ENCODE measurements at regions not wholly inside any gene's neighbourhood (a gene's known extent, or its start where the extent isn't known, plus 50 kb on each side); places are given as distances from the start of the nearest gene placed in this dataset.

DNA sequence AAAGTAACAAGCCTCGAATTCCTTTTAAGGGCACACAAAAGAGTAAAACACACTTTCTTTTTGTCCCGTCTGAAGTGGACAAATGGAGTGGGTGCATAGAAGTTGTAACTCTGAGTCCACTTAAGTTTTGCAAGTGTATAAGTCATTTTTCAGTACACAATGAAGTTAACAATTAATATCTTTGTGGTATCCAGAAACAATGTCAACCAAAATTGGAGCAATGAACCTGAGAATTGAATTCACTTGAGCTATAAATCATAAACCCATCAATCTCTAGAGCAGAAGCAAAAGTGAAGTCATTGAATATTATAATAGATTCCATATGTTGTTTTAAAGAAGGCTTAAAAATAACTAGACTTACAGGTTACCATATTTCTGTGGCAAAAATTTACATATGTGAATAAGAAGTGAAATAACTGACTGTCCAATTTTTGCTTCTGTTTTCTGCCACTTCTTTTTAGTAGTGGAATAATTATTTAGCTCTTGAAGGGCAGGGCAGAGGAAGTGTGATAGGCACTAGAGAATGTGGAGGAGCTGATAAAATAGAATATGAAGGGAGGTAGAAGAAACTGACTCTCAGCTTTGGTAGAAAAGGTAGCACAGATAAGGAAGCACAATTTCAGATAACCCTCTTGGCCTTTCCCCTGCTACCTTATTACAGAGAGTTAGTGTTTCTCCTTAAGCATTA is 73.9 kb upstream of the RGL1 start:
- DNase-seq (ENCODE audit: insufficient read length) = no peak
- TF ChIP-seq POLR2A (IDR thresholded peaks at IDR 0.05; ENCODE audit: low read depth, low read length) (no peak), TAF1 (IDR thresholded peaks at IDR 0.05; ENCODE audit: borderline replicate concordance, low read depth, low read length) (no peak), POLR2AphosphoS5 (IDR thresholded peaks at IDR 0.05; ENCODE audit: low read depth, low read length) (no peak)
- peak; percentile 79 for FAIRE-seq

DNA sequence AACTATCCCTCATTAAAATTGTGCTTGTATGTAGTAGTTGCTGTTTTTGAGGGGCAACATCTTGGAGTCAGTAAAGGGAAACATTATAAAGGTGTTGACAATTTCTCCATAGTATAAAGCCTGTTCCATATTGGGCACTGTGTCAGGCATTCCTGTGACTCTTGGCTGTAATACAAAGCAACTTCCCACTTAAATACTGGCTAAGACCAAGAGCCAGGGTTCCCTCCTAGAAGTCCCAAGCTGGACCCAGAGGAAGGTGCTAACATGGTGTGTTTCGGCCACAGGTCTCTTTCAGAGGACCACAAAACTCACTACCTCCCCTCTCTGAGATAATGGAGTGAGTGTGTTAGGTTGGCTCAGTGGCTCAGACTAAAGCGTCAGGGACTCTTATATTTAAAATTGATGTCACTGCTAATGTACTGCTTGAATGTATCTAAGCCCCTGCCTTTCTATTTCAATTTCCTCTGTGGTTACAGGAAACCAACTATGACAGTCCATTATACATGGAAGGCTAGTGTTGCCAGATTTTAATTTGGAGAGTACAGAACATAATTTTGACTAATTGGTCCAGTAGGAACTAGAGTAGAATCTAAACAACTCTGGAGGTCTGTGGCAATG is 74.7 kb upstream of the RGL1 start:
- TF ChIP-seq POLR2A (IDR thresholded peaks at IDR 0.05; ENCODE audit: low read depth, low read length) (no peak), POLR2AphosphoS5 (IDR thresholded peaks at IDR 0.05; ENCODE audit: low read depth, low read length) (no peak), TAF1 (IDR thresholded peaks at IDR 0.05; ENCODE audit: borderline replicate concordance, low read depth, low read length) (no peak)
- FAIRE-seq (peak; percentile 76), DNase-seq (ENCODE audit: insufficient read length) (no peak)

- no peak for DNase-seq (ENCODE audit: insufficient read length)
- FAIRE-seq = no peak
- TF ChIP-seq POLR2AphosphoS5 (IDR thresholded peaks at IDR 0.05; ENCODE audit: low read depth, low read length) = no peak
- no peak for TF ChIP-seq TAF1 (IDR thresholded peaks at IDR 0.05; ENCODE audit: borderline replicate concordance, low read depth, low read length)
Observed at GRCh38 chr1:183726825-183727224, 73.7 kb upstream of the APOBEC4 start.

GRCh38 chr1:183724350-183725042 is 71.4 kb upstream of the APOBEC4 start:
- DNase-seq (ENCODE audit: insufficient read length) = no peak
- FAIRE-seq = no peak

DNA sequence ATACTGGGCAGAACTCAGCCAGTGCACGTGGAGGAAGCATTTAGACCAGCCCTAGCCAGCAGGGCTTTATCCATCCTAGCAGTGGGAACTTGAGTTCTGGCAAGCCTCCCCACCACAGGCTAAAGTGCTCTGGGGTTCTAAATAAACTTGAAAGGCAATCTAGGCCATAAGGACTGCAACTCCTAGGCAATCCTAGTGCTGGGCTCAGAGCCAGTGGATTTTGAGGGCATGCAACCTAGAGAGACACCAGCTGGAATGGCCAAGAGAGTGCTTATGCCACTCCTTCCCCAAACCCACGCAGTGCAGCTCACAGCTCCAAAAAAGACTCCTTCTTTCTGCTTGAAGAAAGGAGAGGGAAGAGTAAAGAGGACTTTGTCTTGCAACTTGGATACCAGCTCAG is 70.5 kb upstream of the APOBEC4 start:
- FAIRE-seq = no peak

More at GRCh38 chr1:183724350-183725042, 71.4 kb upstream of the APOBEC4 start:
- TF ChIP-seq TAF1 (IDR thresholded peaks at IDR 0.05; ENCODE audit: borderline replicate concordance, low read depth, low read length) = no peak
- no peak for TF ChIP-seq POLR2AphosphoS5 (IDR thresholded peaks at IDR 0.05; ENCODE audit: low read depth, low read length)
- no peak for TF ChIP-seq POLR2A (IDR thresholded peaks at IDR 0.05; ENCODE audit: low read depth, low read length)

DNA sequence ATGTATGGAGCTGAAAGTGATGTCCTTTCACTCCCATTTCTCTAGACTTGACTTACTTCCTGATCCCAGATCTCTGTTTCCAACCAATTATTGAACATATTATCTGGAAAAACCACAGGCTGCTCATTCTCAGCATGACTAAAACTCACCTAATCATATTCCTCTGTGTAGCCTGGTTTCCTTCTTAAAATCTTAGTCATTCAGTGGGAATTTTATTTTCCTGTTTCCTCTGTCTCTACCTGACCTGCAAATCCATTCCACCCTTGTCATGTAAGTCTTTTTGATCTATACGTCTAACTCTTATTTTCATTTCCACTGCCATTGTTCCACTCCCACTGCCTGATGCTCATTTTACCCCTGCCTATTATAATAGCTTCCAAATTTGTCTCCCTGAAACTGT is 67.9 kb upstream of the APOBEC4 start:
- FAIRE-seq = no peak

More for the DNA sequence above, 70.5 kb upstream of the APOBEC4 start:
- no peak for DNase-seq (ENCODE audit: insufficient read length)
- no peak for TF ChIP-seq POLR2AphosphoS5 (IDR thresholded peaks at IDR 0.05; ENCODE audit: low read depth, low read length)
- TF ChIP-seq TAF1 (IDR thresholded peaks at IDR 0.05; ENCODE audit: borderline replicate concordance, low read depth, low read length) = no peak
- TF ChIP-seq POLR2A (IDR thresholded peaks at IDR 0.05; ENCODE audit: low read depth, low read length) = no peak

GRCh38 chr1:183720028-183720427 is 66.9 kb upstream of the APOBEC4 start:
- FAIRE-seq = no peak
- TF ChIP-seq TAF1 (IDR thresholded peaks at IDR 0.05; ENCODE audit: borderline replicate concordance, low read depth, low read length) (no peak), POLR2A (IDR thresholded peaks at IDR 0.05; ENCODE audit: low read depth, low read length) (no peak), POLR2AphosphoS5 (IDR thresholded peaks at IDR 0.05; ENCODE audit: low read depth, low read length) (no peak)
- no peak for DNase-seq (ENCODE audit: insufficient read length)

More for the DNA sequence above, 67.9 kb upstream of the APOBEC4 start:
- no peak for TF ChIP-seq TAF1 (IDR thresholded peaks at IDR 0.05; ENCODE audit: borderline replicate concordance, low read depth, low read length)
- DNase-seq (ENCODE audit: insufficient read length) = no peak

- TF ChIP-seq POLR2AphosphoS5 (IDR thresholded peaks at IDR 0.05; ENCODE audit: low read depth, low read length) (no peak), POLR2A (IDR thresholded peaks at IDR 0.05; ENCODE audit: low read depth, low read length) (no peak), TAF1 (IDR thresholded peaks at IDR 0.05; ENCODE audit: borderline replicate concordance, low read depth, low read length) (no peak)
- DNase-seq (ENCODE audit: insufficient read length) (no peak), FAIRE-seq (no peak)
Observed at GRCh38 chr1:183719289-183719688, 66.2 kb upstream of the APOBEC4 start.

DNA sequence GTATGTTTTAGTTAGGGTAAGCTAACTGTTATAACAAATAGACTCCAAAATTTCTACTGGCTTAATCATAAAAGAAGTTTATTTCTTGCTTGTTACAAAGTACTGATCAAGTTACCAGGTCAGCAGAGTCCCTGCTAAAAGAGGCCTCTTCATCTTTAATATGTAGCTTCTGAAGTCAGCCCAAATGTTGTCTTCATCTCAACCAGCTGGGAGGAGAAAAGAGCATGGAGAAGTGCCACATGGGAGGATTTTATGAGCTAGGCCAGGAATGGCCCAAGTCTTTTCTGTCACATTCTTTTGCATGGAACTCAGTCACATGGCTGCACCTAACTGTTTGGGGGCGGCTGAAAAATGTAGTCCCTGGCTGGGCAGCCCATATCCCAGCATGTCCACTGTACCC is 63.2 kb upstream of the APOBEC4 start:
- TF ChIP-seq POLR2A (IDR thresholded peaks at IDR 0.05; ENCODE audit: low read depth, low read length) = no peak
- no peak for TF ChIP-seq POLR2AphosphoS5 (IDR thresholded peaks at IDR 0.05; ENCODE audit: low read depth, low read length)
- no peak for TF ChIP-seq TAF1 (IDR thresholded peaks at IDR 0.05; ENCODE audit: borderline replicate concordance, low read depth, low read length)
- DNase-seq (ENCODE audit: insufficient read length) (no peak), FAIRE-seq (no peak)

- FAIRE-seq (no peak), DNase-seq (ENCODE audit: insufficient read length) (no peak)
- no peak for TF ChIP-seq POLR2A (IDR thresholded peaks at IDR 0.05; ENCODE audit: low read depth, low read length)
- no peak for TF ChIP-seq TAF1 (IDR thresholded peaks at IDR 0.05; ENCODE audit: borderline replicate concordance, low read depth, low read length)
- no peak for TF ChIP-seq POLR2AphosphoS5 (IDR thresholded peaks at IDR 0.05; ENCODE audit: low read depth, low read length)
Observed at GRCh38 chr1:183711741-183712361, 58.7 kb upstream of the APOBEC4 start.

DNA sequence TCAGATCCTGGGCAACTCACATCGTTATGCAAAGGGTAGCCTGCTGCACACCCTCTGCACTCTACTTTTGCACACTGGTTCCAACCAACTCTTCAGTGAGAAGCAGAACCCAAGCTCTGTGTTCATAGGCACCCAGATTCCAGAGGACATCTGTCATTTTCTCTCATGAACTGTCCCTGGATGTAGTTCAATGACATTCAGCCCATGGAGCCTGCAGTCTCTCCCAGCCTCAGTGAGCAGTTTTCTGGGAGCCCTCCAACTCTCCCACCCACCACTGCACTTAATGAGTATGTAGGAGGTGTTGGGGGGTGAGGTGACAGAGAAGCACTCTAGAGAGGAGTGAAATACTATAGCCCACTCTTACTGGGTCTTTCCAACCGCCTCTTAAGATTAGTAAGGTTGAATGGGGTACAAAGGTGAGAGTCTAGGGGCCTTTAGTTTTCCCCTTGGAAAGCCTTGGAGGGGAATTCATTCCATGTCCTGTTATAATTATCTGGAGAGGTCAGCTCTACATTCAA is 58.1 kb upstream of the APOBEC4 start:
- no peak for FAIRE-seq
- TF ChIP-seq TAF1 (IDR thresholded peaks at IDR 0.05; ENCODE audit: borderline replicate concordance, low read depth, low read length) = no peak
- TF ChIP-seq POLR2AphosphoS5 (IDR thresholded peaks at IDR 0.05; ENCODE audit: low read depth, low read length) = no peak
- TF ChIP-seq POLR2A (IDR thresholded peaks at IDR 0.05; ENCODE audit: low read depth, low read length) = no peak

More for the DNA sequence above, 58.1 kb upstream of the APOBEC4 start:
- DNase-seq (ENCODE audit: insufficient read length) = no peak

Data from GM12892 (cell line).